RPMI8226 (cell line): ENCODE measurements at regions not wholly inside any gene's neighbourhood (a gene's known extent, or its start where the extent isn't known, plus 50 kb on each side); places are given as distances from the start of the nearest gene placed in this dataset.
A peak's percentile ranks its signal among the peaks of the same experiment; 100 is the strongest.
"Not testable (repeated sequence)": the region's sequence is repeated elsewhere in the genome, so short reads cannot be mapped to it uniquely, and the experiment has no call there.

ENCODE experiments used
- DNase-seq: peaks from one replicate; pipeline ENCODE4 v3.0.0-alpha.2; 2015

DNA sequence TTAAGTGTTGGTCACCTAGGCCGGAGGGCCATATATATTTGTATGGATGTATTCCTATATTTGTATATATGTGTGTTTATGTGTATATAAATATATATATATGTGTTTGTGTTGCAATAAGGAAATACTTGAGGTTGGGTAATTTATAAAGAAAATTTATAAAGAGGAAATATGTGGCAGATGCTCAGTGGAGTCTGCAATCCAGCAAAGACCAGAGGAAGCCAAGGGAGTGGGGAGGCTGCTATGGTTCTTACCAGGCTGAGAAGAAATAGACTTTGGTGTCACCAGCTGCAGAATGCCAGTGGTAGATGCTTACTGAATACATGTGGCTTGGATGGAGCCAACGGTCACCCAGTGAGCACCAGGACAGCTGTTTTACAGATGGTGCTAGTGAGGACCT lies 97.4 kb upstream of the ELOVL5 start:
- DNase-seq: no peak

DNA sequence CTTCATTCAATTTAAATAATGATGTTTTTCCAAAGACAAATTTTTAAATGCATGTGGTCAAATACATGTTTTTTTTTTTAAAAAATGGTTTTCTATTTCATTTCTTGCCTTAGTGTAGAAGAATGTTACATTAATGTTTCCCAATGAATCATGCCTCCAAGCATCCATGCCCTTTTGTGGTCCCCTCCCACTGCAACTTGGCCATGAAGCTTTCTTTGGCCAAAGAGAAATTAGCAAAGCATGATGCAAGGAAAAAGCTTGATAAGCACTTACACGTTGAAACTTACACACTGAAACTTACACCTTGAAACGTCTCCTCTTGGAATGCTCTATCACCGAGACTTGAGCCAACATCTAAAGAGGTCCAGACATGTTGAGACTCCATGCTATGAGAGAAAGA lies 93.0 kb upstream of the ELOVL5 start:
- DNase-seq: no peak

DNA sequence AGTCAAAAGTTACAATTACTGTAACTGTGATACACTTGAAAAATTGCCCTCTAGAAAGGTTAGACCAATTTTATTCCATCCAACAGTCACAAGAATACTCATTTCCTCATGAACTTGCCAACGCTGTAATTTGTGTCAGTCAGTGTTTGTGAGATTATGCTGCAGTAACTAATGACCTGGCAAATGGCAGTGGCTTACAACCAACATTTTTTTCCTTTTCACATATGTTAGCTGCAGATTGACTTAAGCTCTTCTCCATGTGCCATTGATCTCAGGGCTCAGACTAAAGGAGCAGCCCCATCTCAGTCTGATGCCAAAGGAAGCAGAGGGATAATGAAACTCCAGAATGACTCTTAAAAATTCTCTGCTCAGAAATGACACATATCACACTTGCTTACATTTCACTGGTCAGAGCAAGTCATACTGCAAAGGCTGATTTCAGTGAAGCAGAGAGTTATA lies 92.3 kb upstream of the ELOVL5 start:
- no peak for DNase-seq

DNA sequence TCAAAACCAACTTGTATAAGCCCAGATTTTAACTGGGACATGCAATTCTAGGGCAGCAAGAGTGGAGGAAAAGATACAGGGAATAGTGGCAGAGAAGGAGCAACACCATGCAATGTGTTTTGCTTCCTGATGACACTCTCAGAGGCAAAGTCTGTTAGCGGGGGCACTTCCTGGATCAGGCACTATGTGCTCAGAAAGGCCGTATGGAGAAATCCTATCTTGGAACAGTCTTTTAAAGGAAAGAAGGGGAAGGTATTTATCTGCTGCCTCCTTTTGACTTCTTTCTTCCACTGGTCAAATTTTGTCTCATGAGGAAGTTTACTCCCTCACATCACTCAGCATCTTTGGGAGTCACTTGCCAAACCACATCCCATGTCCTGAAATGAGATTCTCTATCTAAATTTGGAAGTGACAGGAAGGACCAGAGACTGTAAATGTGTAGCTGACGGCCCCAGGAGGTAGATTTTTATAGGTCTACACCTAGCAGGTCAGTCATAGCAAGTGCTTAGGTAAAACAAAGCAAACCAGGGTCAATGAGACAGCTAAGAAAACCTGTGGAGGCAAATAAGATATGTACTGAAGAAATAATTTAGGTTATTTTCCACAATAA lies 91.7 kb upstream of the ELOVL5 start:
- no peak for DNase-seq

DNA sequence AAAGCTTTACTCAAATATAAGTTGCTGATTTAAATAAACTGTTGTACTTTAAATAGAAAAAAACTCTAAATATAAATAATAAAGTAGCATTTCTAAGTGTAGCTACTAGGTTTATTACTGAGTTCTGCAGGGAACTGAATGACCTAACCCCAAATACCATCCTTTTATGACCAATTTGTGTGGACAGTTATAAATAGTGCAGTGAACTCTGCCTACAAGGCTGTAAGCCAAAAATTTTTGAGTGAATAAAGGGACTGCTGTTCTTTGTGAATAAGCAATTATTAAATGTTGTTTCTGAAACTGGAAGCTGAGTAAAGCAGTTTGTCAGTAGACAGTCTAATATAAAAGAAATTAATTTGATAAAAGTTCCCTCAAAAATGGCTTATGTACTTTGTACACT lies 90.8 kb upstream of the ELOVL5 start:
- no peak for DNase-seq

DNA sequence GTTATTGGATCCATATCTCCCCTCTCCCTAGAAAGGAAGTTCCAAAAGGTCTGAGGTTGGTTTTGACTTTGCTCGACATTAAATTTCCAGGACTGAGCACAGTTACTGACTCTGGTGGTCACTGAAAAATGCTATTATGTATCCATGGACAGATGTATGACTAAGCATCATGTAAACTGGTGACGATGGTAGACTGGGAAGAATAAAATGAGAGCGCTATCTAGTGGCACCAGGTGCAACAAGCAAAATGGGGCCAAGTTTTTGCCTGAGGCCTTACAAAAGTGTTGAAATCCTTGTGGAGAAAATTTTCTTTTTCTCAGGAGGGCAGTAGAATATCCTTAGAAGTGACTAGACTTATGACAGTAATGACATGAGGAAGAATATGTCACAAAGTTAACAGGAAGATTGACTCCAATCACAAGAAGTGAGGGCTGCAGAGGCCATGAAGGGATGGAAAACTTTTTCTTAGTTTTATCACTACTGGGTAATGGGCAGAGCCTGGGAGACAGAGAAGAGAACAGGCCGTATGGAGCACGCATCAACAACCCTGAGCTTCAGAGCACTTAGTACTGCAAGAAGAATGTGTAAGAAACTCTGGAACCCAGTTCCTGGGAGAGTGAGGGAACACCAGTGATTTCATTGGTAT lies 88.9 kb upstream of the ELOVL5 start:
- DNase-seq: peak; percentile 52

DNA sequence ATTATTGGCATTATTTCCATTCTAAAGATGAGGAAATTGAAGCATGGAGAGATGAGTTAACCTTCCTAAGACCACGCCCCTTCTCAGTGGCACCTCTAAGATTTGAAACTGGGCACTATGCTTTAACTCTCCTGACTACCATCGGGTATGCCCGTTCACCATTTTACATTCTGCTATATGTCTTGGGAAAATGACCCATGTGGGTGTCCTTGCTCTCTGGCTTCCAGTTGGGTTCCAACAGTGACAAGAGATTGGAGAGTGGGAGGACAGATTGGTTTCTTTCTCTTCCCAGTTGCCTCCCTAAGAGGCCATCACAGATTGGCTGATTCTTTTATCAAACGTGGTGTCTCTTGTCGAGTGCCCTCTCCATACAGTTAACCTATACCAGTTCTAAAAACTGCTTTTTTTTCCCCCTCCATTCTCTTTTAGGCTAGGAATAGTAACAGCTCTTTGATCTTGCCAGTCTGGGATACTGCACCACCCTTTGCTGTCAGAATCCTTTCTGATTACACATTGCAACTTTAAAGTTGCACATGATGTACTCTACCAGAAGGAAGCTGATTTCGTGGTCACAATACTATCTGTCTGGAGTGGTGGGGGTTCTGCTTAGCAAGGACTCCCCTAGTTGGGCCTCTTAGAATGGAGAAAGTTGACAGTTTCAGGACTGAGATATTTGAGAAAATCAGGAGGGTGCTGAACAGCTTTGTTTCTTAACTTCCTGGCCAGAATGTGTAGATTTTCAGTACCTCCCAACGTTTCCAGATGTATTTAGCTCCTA lies 88.0 kb upstream of the ELOVL5 start:
- DNase-seq: no peak

DNA sequence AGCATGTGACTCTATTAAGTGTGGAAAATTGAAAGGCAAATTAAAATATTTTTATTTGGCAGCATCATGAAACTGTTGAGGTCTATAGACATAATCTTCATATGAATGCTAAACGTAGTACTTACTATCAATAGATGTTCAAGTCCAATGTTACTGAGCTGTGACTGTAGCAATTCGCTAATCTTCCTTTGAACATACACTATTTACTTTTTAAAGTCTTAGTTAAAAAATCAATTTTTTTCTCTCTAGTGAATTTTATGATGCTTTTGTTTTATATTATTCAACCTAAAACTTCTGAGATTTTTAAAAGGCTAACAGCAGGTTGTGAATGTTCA lies 85.2 kb upstream of the ELOVL5 start:
- DNase-seq: no peak

DNA sequence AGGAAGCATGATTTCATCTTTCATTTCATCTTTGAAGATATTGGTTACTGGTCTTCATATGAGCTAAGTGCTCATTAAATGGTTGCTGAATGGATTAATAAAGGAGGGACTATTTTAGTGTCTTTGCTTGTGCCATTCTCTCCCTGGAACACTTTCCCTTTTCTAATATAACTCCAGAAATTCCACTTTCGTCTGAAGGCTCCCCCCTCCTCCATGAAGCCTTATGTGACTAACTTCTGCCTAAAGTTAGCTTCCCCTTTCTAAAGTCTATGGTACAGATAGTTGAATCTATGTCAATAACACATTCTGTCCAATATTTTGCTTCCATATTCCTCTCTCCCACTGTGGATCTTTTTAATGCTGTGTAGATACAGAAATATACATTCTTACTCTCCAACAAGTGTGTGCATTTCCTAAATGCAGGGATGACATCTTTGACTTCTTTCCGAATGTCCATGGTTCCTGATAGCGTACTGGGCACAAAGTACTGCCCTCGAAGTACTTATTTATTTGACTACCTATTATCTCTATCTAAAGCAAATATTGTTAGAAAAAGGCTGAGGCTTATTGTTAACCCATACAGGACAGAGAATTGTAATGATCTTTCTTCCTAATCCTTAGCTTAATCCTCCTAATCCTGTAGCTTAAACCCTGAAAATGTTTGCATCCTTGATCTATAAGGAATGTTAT lies 84.7 kb upstream of the ELOVL5 start:
- DNase-seq: no peak

DNA sequence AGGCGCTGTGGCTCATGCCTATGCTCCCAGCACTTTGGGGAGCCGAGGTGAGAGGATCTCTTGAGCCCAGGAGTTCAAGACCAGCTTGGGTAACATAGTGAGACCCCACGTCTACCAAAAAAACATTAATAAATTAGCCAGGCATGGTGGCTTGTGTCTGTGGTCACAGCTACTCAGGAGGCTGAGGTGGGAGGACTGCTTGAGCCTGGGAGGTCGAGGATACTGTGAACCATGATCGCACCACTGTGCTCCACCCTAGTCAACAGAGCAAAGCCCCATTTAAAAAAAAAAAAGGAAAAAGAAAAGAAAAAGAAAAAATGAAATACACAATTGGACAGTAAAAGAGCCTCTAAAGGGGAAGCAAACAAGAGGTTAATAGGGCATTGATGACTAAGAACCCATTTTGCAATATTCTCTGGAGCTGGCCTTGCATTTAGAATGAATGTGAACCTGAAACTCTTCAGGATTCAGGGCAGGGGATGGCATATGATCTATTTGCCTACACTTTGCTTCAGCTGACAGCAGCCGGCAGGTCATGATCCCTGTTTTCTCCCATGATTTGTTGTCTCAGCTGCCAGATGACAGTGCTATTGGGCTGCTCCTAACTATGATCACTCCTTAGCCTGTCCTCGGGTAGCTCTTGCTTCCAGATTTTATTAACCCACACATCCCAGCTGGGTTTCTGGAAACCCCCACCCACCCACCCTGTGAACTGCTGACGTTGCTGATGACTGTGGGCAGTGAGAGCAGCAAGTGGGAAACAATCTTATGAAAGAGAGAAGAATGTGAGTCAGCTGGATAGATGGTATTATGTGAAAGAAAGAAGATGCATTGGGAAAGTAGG lies 83.8 kb upstream of the ELOVL5 start:
- DNase-seq: no peak

DNA sequence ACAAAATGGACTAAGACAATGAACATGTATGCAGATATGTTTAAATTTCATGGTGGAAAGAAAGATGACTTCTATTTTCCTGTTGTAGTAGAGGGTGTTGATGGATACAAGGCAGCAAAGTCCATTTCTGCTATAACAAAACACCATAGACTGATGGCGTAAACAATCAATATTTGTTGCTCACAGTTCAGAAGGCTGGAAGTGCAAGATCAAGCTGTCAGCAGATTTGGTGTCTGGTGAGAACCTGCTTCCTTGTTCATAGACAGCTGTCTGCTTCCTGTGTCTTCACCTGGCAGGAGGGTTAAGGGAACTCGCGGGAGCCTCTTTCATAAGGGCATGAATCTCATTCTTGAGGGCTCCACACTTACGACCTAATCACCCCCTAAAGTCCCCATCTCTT lies 83.0 kb upstream of the ELOVL5 start:
- peak; percentile 49 for DNase-seq

DNA sequence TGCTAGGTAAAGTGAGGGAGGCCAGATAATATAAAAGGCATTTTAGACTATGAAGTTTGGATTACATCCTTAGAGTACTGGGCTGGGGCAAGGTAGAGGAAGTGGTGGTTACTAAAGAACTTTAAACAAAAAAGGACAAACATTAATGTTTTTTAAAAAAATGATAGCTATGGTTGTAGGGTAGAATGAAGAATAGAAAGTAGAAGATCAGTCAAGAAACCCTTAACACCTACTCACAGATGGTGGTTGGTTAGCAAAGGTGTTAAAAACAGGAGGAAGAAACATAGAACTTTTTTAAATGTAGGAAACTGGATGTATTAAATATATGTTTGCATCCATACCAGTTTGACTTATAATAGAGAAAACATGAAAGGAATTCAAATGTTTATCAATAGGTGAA lies 80.7 kb upstream of the ELOVL5 start:
- DNase-seq: no peak

DNA sequence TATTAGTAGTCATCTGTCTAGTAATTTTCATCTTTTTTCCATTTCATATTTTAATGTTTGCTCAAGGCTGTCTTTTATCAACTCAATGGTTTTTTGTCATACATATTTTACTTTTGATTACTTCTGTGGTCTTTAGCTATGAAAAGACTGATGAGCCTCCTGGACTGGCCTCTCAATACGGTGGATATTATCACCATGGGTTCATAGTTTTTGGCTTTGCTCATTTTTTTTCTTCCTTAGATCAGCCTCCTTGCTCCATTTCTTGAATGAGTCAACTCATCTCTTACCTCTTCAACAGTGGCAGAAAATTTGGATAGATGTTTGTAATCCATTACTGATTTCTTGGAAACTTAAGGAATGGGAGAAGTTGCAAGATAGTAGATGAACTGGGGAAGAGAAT lies 80.1 kb upstream of the ELOVL5 start:
- no peak for DNase-seq

DNA sequence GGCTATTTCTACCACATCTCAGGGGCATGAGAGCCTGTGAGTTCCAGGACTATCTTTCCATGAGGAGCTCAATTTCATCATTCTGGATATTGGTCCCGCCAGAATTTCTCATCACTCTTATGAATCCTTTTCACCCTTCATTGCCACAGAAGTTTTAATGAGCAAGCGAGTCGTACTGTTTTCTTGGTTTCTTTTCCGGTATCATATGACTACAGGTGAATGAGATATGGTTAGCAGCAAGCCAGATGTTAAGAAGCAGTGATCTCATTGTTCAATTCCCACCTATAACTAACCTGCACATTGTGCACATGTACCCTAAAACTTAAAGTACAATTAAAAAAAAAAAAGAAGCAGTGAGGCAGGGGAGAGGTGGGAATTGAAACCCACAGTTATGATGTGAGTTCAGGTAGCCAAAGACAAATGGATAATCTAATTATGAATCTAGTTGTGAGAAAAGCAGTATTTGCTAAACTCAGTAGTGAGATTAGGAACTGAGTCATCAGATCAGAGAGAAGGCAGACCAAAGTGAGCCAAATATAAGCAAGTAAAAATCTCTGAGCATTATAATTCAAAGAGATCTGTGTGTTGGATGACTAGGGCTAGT lies 78.0 kb upstream of the ELOVL5 start:
- DNase-seq: no peak

DNA sequence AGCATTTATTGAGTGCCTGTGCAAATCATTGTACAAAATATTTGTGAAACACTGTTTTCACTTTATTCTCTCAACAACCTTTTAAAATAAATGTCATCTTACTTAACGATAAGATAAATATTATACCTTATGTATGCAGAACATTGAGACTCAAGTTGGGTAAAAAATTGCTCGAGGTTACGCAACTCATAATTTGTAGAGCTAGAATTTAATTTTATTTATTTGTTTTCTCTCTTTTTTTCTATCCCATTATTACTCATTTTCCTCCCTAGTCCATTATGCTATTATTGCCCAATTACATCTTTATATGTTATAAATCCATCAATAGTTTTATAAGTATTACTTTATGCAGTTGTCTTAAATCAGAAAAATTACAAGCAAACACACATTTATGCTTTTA lies 77.4 kb upstream of the ELOVL5 start:
- DNase-seq: no peak

DNA sequence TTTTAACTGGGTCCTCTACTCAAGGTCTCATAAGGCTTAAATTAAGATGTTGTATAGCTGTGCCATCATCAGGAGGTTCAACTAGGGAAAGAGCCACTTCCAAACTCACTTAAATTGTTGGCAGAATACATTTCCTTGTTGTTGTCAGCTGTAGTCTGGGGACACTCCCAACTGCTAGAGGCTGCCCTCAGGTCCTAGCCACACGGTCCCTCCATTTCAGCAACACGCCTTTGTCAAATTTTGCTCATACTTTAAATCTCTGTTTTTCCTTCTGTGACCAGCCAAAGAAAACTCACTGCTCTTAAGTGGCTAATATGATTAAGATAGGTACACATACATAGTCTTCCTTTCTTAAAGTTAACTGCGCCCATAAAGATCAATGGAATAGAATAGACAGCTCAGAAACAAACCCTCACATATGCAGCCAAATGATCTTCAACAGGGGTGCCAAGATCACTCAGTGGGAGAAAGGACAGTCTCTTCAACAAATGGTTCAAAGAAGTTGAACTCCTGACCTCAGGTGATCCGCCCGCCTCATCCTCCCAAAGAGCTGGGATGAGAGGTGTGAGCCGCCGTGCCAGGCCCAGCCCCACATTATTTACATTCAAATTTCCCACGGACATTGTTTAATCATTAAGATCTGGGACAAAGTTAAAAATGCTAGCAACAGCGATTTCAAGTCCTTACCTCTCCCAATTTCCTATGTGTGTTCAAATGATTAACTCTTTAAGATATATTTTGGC lies 76.4 kb upstream of the ELOVL5 start:
- no peak for DNase-seq

DNA sequence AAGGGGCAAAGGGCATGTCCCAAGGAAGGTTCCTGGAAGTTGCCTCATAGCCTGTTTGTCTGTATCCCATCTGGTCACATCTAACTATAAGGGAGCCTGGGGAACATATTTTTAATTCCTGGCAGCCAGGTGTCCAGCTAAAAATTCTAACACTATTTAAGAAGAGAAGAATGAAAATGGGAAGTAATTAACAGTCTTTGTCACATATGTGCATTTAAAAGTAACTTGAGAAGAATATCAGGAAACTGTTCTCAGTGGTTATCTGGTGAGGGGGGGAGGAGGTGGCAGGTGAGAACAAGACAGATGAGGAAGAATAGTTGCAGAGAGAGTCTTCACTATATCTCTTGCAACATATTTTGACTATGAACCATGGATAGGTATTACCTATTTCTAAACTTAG lies 75.5 kb upstream of the ELOVL5 start:
- DNase-seq: no peak

DNA sequence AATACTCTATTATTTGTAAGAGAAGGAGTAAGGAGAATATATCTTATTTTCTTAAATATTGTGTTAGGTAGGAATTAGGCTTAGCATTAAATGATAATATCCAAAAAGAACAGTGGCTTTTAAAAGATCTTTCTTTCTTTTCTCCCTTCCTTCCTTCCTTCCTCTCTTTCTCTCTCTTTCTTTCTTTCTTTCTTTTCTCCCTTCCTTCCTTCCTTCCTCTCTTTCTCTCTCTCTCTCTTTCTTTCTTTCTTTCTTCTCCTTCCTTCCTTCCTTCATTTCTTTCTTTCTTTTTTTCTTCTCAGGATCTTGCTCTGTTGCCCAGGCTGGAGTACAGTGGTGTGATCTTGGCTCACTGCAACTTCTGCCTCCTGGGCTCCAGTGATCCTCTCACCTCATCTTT lies 74.8 kb upstream of the ELOVL5 start:
- DNase-seq: not testable (repeated sequence)

DNA sequence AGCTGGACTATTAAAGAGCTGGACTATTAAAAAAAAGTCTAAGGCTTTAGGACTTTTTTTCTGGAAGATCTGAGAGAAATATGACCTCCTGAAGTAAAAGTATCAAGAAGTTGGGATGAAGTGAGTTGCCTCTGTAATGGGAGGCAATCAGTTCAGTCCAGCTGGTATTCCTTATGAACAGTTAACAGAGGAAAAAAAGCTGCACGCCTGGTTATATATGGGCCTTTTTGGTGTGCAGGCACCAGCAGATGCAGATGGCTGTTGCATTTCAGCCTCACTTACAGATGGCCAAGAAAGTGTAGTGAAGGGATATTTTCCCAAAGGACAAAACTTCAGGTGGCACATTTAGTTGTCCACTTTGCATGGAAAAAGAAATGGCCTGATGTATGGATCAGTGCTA lies 70.3 kb upstream of the ELOVL5 start:
- DNase-seq: no peak

DNA sequence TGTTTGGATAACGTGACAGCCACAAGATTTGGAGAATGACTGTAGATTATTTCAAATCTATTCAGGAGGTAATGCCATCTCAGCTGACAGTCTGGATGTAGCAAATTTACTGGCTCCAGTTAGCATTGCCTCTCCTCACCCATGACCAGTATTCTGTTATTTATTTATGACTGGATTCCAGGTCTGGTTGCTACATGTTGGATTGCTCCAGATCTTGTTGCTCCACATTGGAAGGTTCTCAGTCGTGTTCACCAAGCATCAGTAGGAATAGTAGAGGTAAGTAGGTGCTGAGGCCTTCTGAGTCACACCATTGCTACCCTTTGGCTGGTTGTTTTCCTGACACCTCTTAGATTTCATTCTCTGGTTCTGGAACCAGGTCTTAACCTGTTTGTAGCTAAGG lies 69.5 kb upstream of the ELOVL5 start:
- DNase-seq: no peak

DNA sequence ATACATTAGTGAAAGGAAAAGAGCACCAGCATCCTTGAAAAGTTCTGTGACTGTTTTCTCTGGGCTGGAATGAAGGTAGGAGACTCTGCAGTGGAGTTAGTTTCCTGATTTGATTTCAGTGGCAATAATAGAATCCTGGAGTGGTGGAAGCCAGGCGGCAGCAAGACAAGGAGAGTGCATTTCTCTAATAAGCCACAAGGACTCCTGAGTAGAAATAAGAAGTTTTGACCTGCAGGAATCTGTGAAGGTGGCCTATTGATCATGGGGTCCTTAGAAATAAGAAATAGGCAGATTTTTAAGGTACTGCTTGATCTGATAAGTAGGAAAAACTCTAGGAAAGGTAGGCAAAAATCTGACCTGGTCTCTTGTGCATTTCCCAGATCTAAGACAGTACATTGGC lies 68.4 kb upstream of the ELOVL5 start:
- DNase-seq: no peak

DNA sequence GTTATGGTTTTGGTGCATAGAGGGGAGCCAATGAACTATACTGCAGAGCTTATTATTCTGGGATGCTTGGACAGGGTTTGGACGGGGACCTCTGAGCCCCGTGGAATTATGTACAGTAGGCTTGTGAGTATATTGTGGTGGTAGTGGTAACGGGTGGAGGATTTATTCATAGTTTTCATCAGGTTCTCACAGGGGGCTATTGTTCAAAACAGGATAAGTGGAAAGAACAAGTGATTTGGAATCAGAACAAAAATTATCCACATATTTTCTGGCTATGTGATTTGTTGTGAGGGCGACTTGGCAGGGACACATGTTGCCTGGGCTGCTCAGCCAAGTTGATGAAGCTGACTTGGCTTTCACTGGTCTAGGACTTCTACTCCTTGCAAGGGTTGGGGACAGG lies 64.6 kb upstream of the ELOVL5 start:
- no peak for DNase-seq
